Fibroblast of mammary gland (primary cell): ENCODE measurements at regions not wholly inside any gene's neighbourhood (a gene's known extent, or its start where the extent isn't known, plus 50 kb on each side); places are given as distances from the start of the nearest gene placed in this dataset.

Experiments
- DNase-seq: peaks from one replicate; pipeline ENCODE4 v3.0.0-alpha.2; 2010; ENCODE audit warnings: low read depth
- H3K4me3 ChIP-seq: 2 replicates; pipeline ENCODE4 v1.5.1; 2011; ENCODE audit warnings: low read depth, mild to moderate bottlenecking, low read length, moderate library complexity; ENCODE audit not compliant: control insufficient read depth
- CTCF ChIP-seq: conservative IDR thresholded peaks from 2 replicates; pipeline ENCODE4 v1.5.1; 2011; ENCODE audit warnings: low read depth, low read length, inconsistent platforms; ENCODE audit not compliant: control insufficient read depth, insufficient read depth

GRCh38 chr3:153901152-153901551 is 220.0 kb upstream of the ARHGEF26 start:
- H3K4me3 ChIP-seq: no peak overlapping the region
- no peak for TF ChIP-seq CTCF
- DNase-seq: peak; percentile 36

GRCh38 chr3:153901991-153902390 is 219.2 kb upstream of the ARHGEF26 start:
- peak; percentile 74 for DNase-seq
- no peak for TF ChIP-seq CTCF
- no peak overlapping the region for H3K4me3 ChIP-seq

- TF ChIP-seq CTCF: no peak
- no peak for DNase-seq
- H3K4me3 ChIP-seq: no peak overlapping the region
Measured at GRCh38 chr3:153903430-153903829, 217.8 kb upstream of the ARHGEF26 start.

GRCh38 chr3:153906366-153906765 is 214.8 kb upstream of the ARHGEF26 start:
- DNase-seq: no peak
- H3K4me3 ChIP-seq: no peak overlapping the region
- TF ChIP-seq CTCF: no peak

GRCh38 chr3:153910387-153910786 is 210.8 kb upstream of the ARHGEF26 start:
- no peak for DNase-seq
- H3K4me3 ChIP-seq: no peak overlapping the region
- TF ChIP-seq CTCF: no peak

GRCh38 chr3:153911116-153911515 is 210.1 kb upstream of the ARHGEF26 start:
- TF ChIP-seq CTCF: no peak
- no peak for DNase-seq
- no peak overlapping the region for H3K4me3 ChIP-seq

- no peak for DNase-seq
- TF ChIP-seq CTCF: no peak
- H3K4me3 ChIP-seq: no peak overlapping the region
Measured at GRCh38 chr3:153919773-153920172, 201.4 kb upstream of the ARHGEF26 start.
